Neural cell (in vitro differentiated cells): ENCODE measurements at regions not wholly inside any gene's neighbourhood (a gene's known extent, or its start where the extent isn't known, plus 50 kb on each side); places are given as distances from the start of the nearest gene placed in this dataset.

Source experiments
- H2AFZ ChIP-seq: fragments of 200-600, 300-800 bp; sonication (generic), shearing (Covaris generic); 2 replicates; pipeline ENCODE4 v1.6.0; 2014; ENCODE audit warnings: low read depth, mild to moderate bottlenecking, antibody characterized with exemption, low read length, moderate library complexity
- H3F3A ChIP-seq: fragments of 200-600 bp; shearing (Covaris generic); 2 replicates; pipeline ENCODE4 v1.6.1; 2016; ENCODE audit warnings: mild to moderate bottlenecking, moderate library complexity, mixed read lengths, antibody characterized with exemption, low read length; ENCODE audit not compliant: insufficient read depth, poor library complexity, severe bottlenecking
- H3K27ac ChIP-seq: fragments of 200-600, 300-800 bp; sonication (generic), shearing (Covaris generic); 2 replicates; pipeline ENCODE4 v1.5.1; 2014; ENCODE audit warnings: mild to moderate bottlenecking, low read length, moderate library complexity
- H3K27me3 ChIP-seq: fragments of 300-800, 200-600 bp; sonication (generic), shearing (Covaris generic); 2 replicates; pipeline ENCODE4 v1.6.0; 2014; ENCODE audit warnings: mild to moderate bottlenecking, low read depth, low read length, moderate library complexity; ENCODE audit not compliant: insufficient read depth
- H3K36me3 ChIP-seq: fragments of 300-800, 200-600 bp; sonication (generic), shearing (Covaris generic); 2 replicates; pipeline ENCODE4 v1.5.1; 2014; ENCODE audit warnings: mild to moderate bottlenecking, antibody characterized with exemption, low read length, moderate library complexity; ENCODE audit not compliant: insufficient read depth
- H3K4me2 ChIP-seq: fragments of 300-800, 200-600 bp; sonication (generic), shearing (Covaris generic); 2 replicates; pipeline ENCODE4 v1.6.0; 2014; ENCODE audit warnings: mild to moderate bottlenecking, low read length
- H3K4me3 ChIP-seq: fragments of 300-800, 200-600 bp; sonication (generic), shearing (Covaris generic); 2 replicates; pipeline ENCODE4 v1.5.1; 2014; ENCODE audit warnings: mild to moderate bottlenecking, low read length, moderate library complexity
- H3K79me2 ChIP-seq: fragments of 200-600 bp; shearing (Covaris generic); replicated peaks from 2 replicates; pipeline ENCODE4 v1.6.0; 2014; ENCODE audit warnings: mild to moderate bottlenecking, low read length, moderate library complexity; ENCODE audit not compliant: insufficient read depth
- H3K9ac ChIP-seq: fragments of 300-800, 200-600 bp; sonication (generic), shearing (Covaris generic); 2 replicates; pipeline ENCODE4 v1.6.1; 2016; ENCODE audit warnings: mild to moderate bottlenecking, low read length, mixed read lengths
- H3K9me2 ChIP-seq: fragments of 200-600 bp; shearing (Covaris generic); 2 replicates; pipeline ENCODE4 v1.6.1; 2016; ENCODE audit warnings: mild to moderate bottlenecking, low read length, mixed read lengths; ENCODE audit not compliant: insufficient read depth
- H3K9me3 ChIP-seq: fragments of 200-600, 300-800 bp; sonication (generic), shearing (Covaris generic); 2 replicates; pipeline ENCODE4 v1.6.1; 2016; ENCODE audit warnings: mild to moderate bottlenecking, mixed run types, low read length, moderate library complexity, mixed read lengths
- H4K20me1 ChIP-seq: fragments of 200-600 bp; shearing (Covaris generic); 2 replicates; pipeline ENCODE4 v1.6.1; 2016; ENCODE audit warnings: mild to moderate bottlenecking, mixed run types; ENCODE audit not compliant: insufficient read depth
- EP300 ChIP-seq: fragments of 450-650 bp; conservative IDR thresholded peaks from 2 replicates; pipeline ENCODE4 v1.6.1; 2014; ENCODE audit warnings: antibody characterized with exemption, mild to moderate bottlenecking, moderate library complexity; ENCODE audit not compliant: poor library complexity, severe bottlenecking
- EZH2 ChIP-seq: fragments of 200-600, 300-800 bp; shearing (Covaris generic), sonication (generic); IDR thresholded peaks from 2 replicates; pipeline ENCODE4 v1.6.1; 2014; ENCODE audit warnings: antibody characterized with exemption, low read length, borderline replicate concordance, mild to moderate bottlenecking; ENCODE audit not compliant: insufficient read depth, poor library complexity, severe bottlenecking
- MXI1 ChIP-seq: fragments of 450-650 bp; conservative IDR thresholded peaks from 2 replicates; pipeline ENCODE4 v1.6.1; 2014; ENCODE audit warnings: antibody characterized with exemption, mild to moderate bottlenecking; ENCODE audit not compliant: poor library complexity, severe bottlenecking
- POLR2AphosphoS5 ChIP-seq: IDR thresholded peaks from 2 replicates; pipeline ENCODE4 v1.6.1; 2012
- RAD21 ChIP-seq: fragments of 450-650 bp; conservative IDR thresholded peaks from 2 replicates; pipeline ENCODE4 v1.6.1; 2014; ENCODE audit warnings: antibody characterized with exemption, mild to moderate bottlenecking, moderate library complexity
- SMC3 ChIP-seq: fragments of 450-650 bp; conservative IDR thresholded peaks from 2 replicates; pipeline ENCODE4 v1.6.1; 2014; ENCODE audit warnings: antibody characterized with exemption, mild to moderate bottlenecking, moderate library complexity; ENCODE audit not compliant: poor library complexity
- TAF1 ChIP-seq: IDR thresholded peaks from 2 replicates; pipeline ENCODE4 v1.6.1; 2012; ENCODE audit warnings: low read depth
- TF ChIP-seq, protein P1 (sequence below): fragments of 450-650 bp; IDR thresholded peaks from 2 replicates; pipeline ENCODE4 v1.5.1; 2014; ENCODE audit warnings: antibody characterized with exemption, mild to moderate bottlenecking, moderate library complexity; ENCODE audit not compliant: poor library complexity, severe bottlenecking
- TF ChIP-seq, protein P2 (sequence below): IDR thresholded peaks from 2 replicates; pipeline ENCODE4 v1.6.1; 2012; ENCODE audit warnings: borderline replicate concordance

DNA sequence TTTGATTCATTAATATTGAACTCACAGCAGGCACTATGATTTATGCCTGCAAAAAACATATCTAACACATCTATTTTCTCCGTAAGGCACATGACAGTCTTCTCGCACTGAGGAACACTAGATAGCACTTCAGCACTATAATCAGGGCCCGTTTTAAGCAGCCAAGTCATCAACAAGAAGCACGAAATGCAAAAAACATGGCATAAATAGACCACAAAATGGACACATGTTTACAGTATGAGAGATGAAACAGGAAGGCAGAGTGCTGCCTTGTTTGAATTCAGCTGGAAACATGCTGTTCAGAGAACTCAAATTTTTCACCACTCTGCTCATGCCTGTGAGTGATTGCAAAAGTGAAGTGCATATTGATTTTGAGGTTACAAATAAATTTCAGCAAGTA is 205.8 kb upstream of the PDGFD start:
- H3K9me2 ChIP-seq = no peaks in the 10 kb centered on the region
- no peaks in the 10 kb centered on the region for H3K79me2 ChIP-seq
- H3K27ac ChIP-seq = no peak overlapping the region
- no peak overlapping the region for H3K9ac ChIP-seq
- H3K4me2 ChIP-seq = no peak overlapping the region
- H3F3A ChIP-seq = no peaks in the 10 kb centered on the region
- H3K4me3 ChIP-seq = no peak overlapping the region
- H3K9me3 ChIP-seq = no peaks in the 10 kb centered on the region
- H3K36me3 ChIP-seq = no peaks in the 10 kb centered on the region
- H3K27me3 ChIP-seq = no peaks in the 10 kb centered on the region
- no peak overlapping the region for H2AFZ ChIP-seq
- TF ChIP-seq MXI1 = no peak
- TF ChIP-seq, protein P1, sequence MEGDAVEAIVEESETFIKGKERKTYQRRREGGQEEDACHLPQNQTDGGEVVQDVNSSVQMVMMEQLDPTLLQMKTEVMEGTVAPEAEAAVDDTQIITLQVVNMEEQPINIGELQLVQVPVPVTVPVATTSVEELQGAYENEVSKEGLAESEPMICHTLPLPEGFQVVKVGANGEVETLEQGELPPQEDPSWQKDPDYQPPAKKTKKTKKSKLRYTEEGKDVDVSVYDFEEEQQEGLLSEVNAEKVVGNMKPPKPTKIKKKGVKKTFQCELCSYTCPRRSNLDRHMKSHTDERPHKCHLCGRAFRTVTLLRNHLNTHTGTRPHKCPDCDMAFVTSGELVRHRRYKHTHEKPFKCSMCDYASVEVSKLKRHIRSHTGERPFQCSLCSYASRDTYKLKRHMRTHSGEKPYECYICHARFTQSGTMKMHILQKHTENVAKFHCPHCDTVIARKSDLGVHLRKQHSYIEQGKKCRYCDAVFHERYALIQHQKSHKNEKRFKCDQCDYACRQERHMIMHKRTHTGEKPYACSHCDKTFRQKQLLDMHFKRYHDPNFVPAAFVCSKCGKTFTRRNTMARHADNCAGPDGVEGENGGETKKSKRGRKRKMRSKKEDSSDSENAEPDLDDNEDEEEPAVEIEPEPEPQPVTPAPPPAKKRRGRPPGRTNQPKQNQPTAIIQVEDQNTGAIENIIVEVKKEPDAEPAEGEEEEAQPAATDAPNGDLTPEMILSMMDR = no peak
- TF ChIP-seq EZH2 = no peak
- TF ChIP-seq RAD21 = no peak
- TF ChIP-seq POLR2AphosphoS5 = no peak
- TF ChIP-seq TAF1 = no peak
- TF ChIP-seq EP300 = no peak
- H4K20me1 ChIP-seq = no peaks in the 10 kb centered on the region

DNA sequence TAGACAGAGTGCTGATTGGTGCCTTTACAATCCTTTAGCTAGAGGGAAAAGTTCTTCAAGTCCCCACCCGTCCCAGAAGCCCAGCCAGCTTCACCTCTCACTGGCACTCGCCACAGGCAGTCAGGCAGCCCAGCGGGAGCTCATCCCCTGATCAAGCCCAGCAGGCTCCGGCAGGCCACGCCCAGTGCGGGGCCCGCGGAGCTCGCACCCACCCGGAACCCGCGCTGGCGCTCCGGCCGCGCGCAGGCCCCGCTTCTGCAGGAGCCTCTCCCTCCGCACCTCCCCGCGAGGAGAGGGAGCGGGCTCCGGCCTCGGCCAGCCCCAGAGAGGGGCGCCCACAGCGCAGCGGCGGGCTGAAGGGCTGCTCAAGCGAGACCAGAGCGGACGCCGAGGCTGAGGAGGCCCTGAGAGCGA is 202.4 kb upstream of the PDGFD start:
- Histone ChIP-seq H3K9me2 (no peaks in the 10 kb centered on the region), H3K79me2 (no peaks in the 10 kb centered on the region), H2AFZ (no peak overlapping the region), H3K9ac (no peak overlapping the region), H3F3A (no peaks in the 10 kb centered on the region), H3K4me2 (no peak overlapping the region), H3K36me3 (no peaks in the 10 kb centered on the region), H3K27me3 (no peaks in the 10 kb centered on the region), H3K27ac (no peak overlapping the region), H3K4me3 (no peak overlapping the region), H4K20me1 (no peaks in the 10 kb centered on the region), H3K9me3 (no peaks in the 10 kb centered on the region)
- TF ChIP-seq, protein P2, sequence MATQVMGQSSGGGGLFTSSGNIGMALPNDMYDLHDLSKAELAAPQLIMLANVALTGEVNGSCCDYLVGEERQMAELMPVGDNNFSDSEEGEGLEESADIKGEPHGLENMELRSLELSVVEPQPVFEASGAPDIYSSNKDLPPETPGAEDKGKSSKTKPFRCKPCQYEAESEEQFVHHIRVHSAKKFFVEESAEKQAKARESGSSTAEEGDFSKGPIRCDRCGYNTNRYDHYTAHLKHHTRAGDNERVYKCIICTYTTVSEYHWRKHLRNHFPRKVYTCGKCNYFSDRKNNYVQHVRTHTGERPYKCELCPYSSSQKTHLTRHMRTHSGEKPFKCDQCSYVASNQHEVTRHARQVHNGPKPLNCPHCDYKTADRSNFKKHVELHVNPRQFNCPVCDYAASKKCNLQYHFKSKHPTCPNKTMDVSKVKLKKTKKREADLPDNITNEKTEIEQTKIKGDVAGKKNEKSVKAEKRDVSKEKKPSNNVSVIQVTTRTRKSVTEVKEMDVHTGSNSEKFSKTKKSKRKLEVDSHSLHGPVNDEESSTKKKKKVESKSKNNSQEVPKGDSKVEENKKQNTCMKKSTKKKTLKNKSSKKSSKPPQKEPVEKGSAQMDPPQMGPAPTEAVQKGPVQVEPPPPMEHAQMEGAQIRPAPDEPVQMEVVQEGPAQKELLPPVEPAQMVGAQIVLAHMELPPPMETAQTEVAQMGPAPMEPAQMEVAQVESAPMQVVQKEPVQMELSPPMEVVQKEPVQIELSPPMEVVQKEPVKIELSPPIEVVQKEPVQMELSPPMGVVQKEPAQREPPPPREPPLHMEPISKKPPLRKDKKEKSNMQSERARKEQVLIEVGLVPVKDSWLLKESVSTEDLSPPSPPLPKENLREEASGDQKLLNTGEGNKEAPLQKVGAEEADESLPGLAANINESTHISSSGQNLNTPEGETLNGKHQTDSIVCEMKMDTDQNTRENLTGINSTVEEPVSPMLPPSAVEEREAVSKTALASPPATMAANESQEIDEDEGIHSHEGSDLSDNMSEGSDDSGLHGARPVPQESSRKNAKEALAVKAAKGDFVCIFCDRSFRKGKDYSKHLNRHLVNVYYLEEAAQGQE = no peak
- TF ChIP-seq, protein P1 = no peak
- TF ChIP-seq TAF1 (no peak), SMC3 (no peak), EZH2 (no peak), EP300 (no peak), POLR2AphosphoS5 (no peak), MXI1 (no peak), RAD21 (no peak)
